Activated CD4-positive, alpha-beta T cell treated with anti-CD3 and anti-CD28 coated beads, Interleukin-2, Interleukin-4, amounts not matched to agents 100 ng/mL and 50 ng/mL, durations not matched to agents 16 hours and 8 hours (primary cell): ENCODE measurements at regions not wholly inside any gene's neighbourhood (a gene's known extent, or its start where the extent isn't known, plus 50 kb on each side); places are given as distances from the start of the nearest gene placed in this dataset.
"Not testable (repeated sequence)": the region's sequence is repeated elsewhere in the genome, so short reads cannot be mapped to it uniquely, and the experiment has no call there.

ENCODE experiments used
- DNase-seq: peaks from one replicate; pipeline ENCODE4 v3.0.0-alpha.2; 2020; ENCODE audit warnings: low spot score

DNA sequence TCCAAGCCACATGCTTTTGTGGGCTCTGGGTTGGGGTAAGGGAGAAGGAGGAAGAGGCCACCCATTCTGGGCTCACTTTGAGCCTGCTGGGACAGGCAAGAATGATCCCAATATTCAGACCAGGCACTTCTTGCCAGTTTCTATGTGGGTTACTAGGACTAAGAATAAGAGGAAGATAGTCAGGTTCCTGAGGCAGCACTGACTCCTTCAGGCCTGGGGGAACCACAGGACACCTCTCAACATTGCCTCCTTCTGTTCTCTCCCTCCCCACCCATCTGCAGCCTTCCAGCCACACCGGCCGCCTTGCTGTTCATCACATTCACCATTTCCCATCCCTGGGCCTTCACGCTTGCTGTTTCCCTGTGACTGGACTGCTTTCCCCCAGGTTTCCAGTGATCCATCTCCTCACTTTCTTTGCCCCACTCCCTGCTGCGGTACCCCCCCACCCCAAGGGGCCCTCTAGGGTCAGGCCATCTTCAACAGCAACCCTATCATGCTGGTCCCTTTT is 69.2 kb upstream of the SIRPA start:
- DNase-seq, result no peak

- no peak for DNase-seq
Measured at GRCh38 chr20:1825507-1825906, 69.7 kb upstream of the SIRPA start.

GRCh38 chr20:1824834-1825233 is 70.4 kb upstream of the SIRPA start:
- DNase-seq, result no peak

GRCh38 chr20:1824181-1824580 is 71.0 kb upstream of the SIRPA start:
- no peak for DNase-seq

DNA sequence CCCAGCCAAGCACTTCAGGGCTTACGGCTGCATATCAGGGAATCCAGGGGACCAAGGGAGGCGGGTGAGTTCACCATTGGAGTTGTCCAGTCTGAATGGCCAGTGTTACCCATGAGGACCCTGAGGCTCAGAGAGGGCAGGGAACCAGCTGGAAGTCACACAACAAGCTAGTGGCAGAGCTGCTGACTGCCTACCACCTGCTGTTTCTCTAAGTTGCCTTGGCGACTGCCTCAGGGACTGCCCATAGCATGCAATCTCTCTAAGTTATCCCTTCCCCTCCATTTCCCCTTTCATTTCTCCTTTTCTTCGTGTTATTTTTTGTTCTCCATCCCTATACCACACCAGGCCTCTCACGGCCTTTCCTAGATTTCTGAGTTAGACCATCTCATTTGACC is 71.8 kb upstream of the SIRPA start:
- DNase-seq, result no peak

- no peak for DNase-seq
Measured at GRCh38 chr20:1822564-1823449, 72.4 kb upstream of the SIRPA start.

GRCh38 chr20:1820138-1821079 is 74.8 kb upstream of the SIRPA start:
- no peak for DNase-seq

DNA sequence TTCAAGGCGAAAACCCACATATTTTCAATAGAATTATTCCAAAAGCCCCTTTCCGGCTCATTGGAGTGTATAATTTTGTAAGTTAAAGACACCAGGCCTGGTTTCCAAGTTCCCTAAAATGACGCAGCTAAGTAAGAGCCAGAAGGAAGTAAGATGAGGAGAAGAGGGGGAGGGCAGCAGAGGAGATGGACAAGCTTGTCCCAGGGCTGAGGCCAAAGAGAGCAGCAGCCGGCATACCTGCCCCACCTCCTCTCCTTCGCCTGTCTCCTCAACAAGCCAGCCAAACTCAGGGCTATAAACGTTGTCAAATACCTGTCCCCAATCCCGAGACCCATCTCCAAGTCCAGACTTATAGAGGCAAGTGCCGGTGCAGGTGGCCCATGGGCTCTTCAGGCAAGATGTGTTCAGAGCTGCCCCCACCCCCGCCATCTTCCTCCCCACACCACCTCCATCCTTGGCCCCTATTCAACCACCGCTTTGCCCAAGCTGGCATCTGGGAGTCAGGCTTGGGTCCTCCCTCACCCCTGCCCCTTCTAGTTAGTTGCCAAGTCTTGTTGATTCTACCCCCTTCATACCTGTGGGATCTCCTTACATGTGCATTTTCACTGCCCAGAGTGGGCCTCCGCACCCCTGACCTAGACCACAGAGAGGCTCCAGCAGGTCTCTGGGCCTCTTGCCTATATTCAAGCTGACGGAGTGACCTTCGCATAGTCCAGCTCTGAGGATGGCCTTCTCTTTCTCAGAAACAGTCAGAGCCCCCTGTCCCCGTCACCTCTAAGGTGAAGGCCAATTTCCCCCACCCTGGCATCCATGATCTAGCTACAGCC is 75.7 kb upstream of the SIRPA start:
- DNase-seq, result no peak

GRCh38 chr20:1818895-1819294 is 76.3 kb upstream of the SIRPA start:
- DNase-seq, result no peak

GRCh38 chr20:1818247-1818840 is 76.9 kb upstream of the SIRPA start:
- DNase-seq, result no peak

- no peak for DNase-seq
Measured at GRCh38 chr20:1817577-1818211, 77.5 kb upstream of the SIRPA start.

GRCh38 chr20:1816384-1817381 is 78.5 kb upstream of the SIRPA start:
- DNase-seq, result no peak

GRCh38 chr20:1815502-1816085 is 79.6 kb upstream of the SIRPA start:
- DNase-seq, result no peak

DNA sequence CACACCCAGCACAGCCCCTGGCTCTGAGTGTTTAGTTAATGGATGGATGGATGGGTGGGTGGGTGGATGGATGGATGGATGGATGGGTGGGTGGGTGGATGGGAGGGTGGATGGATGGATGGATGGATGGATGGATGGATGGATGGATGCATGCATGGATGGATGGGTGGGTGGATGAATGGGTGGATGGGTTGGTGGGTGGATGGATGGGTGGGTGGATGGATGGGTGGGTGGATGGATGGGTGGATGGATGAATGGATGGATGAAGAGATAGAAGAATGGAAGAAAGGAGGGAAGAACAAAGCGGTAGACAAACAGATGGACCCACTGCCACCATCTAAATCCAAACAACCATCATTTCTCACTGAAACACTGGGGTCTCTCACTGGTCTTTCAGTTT is 80.3 kb upstream of the SIRPA start:
- DNase-seq, result not testable (repeated sequence)

DNA sequence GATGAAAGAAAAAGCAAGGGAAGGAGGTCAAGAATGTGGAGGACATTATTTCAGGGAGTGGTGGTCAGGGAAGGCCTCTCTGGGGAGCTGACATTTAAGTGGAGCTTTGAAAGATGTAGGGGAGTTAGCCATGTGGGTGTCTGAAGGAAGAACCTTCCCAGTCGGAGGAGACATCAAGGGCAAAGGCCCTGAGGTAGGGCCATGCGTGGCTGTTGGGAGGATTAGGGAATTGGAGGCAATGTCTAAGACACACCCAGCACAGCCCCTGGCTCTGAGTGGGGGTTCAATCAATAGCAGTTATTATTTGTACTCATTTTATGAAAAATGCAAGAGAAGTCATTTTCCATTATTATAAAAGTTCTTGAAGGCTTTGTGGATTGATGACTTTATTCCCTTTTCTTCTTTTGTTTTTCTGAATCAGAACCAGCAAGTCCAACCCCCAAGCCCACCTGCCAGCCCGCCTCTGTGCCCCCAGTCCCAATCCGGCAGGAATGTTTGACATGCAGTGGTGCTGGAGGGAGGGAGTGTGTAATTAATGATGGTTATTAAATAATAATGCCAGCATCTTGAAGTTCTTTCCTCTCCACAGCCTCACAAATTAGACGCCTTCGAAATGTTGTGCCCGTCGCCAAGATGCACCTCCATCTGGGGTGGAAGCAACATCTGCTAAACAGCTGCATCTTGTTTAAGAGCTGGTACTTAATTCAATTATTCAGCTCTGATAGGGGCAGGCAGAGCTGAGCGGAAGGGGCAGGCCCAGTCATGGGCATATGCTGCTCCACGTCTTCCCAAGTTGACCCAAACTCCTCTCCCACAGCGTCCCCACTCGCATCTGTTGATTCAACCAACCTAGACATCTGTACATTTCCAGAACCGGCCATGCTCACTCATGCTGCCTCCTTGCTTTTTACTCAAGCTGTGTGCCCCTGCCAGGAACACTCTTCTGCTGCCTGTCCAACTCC is 81.3 kb upstream of the SIRPA start:
- DNase-seq, result no peak

DNA sequence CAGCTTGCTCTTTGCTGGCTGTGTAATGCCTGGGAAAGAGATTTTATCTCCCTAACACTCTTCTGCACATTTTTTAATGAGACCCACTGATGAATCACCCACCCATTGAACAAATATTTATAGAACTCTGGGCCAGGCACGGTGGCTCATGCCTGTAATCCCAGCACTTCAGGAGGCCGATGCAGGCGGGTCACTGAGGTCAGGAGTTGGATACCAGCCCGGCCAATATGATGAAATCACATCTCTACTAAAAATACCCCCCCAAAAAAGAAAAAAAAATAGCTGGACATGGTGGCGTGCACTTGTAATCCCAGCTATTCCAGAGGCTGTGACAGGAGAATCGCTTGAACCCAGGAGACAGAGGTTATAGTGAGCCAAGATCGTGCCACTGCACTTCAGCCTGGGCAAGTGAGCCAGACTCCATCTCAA is 82.1 kb upstream of the SIRPA start:
- DNase-seq, result no peak

GRCh38 chr20:1811621-1812498 is 83.3 kb upstream of the SIRPA start:
- no peak for DNase-seq
